Transverse colon (tissue), 3 donors: ENCODE measurements at regions not wholly inside any gene's neighbourhood (a gene's known extent, or its start where the extent isn't known, plus 50 kb on each side); places are given as distances from the start of the nearest gene placed in this dataset.

ENCODE experiments used
- EP300 ChIP-seq: sonication (generic); formaldehyde crosslinking; IDR thresholded peaks from one replicate; pipeline ENCODE4 v1.6.1; 2017; ENCODE audit warnings: antibody characterized with exemption, low read depth
- TF ChIP-seq, protein P1 (sequence below), 5 experiments: fragments of 200-600 bp in 3 of 5; fragments of 450-650 bp in 2 of 5; sonication (generic) in 3 of 5; IDR thresholded peaks; 1 replicate in 2 of 5; 2 replicates in 3 of 5; pipeline ENCODE4 v1.5.1; 2016 to 2017; ENCODE audit warnings: antibody characterized with exemption in 5 of 5, inconsistent platforms in 3 of 5, mild to moderate bottlenecking in 2 of 5, moderate library complexity in 1 of 5

DNA sequence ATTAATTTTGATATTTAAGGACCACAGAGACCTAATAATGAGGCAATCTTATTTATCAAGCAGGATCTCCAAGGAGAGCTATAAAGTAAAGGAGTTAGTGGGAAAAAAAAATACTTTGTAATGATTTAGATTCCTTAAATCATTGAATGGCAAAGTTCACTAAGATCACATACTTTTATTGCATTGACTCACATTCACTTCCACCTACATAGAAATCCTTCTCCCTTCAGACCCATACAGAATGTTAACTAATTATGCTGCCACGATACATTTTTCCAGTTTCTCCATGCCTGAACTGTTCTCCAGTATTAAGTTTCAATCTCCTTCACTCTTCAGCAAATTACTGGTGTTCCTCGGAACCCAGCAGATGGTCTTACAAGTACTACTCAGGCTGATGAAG, 388.7 kb downstream of the EFNA5 start:
- TF ChIP-seq, protein P1, sequence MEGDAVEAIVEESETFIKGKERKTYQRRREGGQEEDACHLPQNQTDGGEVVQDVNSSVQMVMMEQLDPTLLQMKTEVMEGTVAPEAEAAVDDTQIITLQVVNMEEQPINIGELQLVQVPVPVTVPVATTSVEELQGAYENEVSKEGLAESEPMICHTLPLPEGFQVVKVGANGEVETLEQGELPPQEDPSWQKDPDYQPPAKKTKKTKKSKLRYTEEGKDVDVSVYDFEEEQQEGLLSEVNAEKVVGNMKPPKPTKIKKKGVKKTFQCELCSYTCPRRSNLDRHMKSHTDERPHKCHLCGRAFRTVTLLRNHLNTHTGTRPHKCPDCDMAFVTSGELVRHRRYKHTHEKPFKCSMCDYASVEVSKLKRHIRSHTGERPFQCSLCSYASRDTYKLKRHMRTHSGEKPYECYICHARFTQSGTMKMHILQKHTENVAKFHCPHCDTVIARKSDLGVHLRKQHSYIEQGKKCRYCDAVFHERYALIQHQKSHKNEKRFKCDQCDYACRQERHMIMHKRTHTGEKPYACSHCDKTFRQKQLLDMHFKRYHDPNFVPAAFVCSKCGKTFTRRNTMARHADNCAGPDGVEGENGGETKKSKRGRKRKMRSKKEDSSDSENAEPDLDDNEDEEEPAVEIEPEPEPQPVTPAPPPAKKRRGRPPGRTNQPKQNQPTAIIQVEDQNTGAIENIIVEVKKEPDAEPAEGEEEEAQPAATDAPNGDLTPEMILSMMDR (IDR thresholded peaks at IDR 0.05) = no peak
- no peak for TF ChIP-seq EP300
